ENCODE measurements at regions not wholly inside any gene's neighbourhood (a gene's known extent, or its start where the extent isn't known, plus 50 kb on each side); places are given as distances from the start of the nearest gene placed in this dataset.

DNA sequence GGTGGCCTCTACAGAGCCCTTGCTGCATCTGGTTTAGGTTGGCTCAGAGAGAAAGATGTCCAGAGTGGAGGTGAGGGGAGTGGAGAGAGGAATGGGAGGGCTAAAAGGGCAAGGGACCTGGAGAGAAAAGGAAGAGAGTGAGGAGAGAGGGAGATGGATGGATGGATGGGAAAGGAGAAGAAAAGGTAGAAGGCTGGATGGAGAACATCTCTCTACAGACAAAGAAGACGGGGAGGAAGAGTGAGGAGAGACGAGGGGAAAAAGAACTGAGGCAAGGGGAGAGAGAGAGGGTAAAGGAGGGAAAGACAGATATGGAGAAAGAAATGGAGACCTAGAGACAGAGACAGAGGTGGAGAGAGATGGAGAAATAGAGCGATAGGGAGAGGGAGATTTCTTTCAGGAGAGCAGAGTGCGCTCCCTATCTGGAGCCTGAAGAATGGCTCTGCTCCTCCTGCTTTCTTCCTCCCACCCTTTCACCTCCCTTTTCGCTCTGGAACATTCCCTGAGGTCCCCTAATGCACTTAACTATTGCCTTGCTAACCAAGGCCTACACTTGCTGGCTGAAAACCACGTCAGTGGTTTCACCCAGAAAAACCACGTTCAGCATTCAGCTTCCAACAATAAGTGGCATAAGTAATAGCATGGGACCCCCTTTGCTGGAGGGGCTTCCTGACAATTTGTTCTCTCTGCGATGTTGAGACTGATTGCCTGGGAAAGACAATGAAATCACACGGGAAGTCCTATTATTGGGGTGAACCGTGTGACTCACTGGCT is 286.3 kb downstream of the CDH26 start:
- no peak for DNase-seq (ENCODE audit: low read depth)

DNA sequence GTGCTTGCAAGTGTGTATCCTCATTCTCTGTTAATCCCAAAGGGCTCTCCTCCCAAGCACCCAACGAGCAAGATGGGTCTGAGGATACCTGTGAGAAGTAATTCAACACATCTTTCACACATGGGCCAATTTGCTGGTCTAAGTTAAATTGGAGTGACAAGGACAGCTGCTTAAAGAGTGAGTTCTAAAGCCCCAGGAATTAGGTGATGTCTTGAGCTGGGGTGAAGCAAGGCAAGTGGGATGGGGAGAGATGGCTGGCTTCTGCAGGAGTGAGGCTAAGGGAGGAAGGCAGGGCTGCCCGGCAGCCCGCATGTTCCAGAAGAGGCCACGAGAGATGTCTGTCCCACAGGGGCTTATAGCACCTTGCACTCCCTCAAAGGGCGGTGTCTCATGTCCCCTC is 288.5 kb downstream of the CDH26 start:
- no peak for DNase-seq (ENCODE audit: low read depth)

DNA sequence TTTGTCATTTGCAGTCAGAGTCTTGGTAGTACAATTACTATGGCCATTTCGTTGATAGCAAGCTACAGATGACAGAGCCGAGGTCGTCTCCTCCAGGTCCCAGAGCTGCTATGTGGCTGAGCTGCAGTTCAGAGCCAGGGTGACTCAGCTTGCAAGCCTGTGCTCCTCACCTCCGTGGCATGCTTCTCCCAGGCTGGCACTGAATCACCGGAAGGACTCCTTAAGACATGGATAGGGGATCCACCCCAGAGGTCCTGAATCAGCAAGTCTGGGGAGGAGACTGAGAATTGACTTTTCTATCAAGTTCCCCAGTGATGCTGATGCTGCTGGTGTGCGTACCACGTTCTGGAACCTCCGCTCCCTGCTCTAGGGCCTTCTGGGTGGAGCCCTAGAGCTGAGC is 291.2 kb downstream of the CDH26 start:
- DNase-seq (ENCODE audit: low read depth) = no peak

DNA sequence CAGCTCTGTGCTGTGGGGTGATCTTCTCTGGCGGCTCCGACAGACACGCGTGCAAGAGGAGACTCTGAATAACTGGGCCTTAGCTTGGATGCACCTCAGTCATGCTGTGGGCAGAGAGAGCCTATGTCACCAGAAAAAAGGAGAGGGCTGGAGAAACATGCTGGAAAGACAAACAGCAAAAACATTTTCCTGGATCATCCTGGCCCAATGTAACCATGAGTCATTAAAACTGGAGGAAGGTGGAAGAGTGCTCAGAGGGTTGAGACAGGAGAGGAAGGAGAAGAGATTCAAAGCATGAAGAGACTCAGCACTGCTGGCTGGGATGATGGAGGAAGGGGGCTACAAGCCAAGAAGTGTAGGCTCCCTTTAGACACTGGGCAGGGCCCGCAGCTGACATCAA is 292.0 kb downstream of the CDH26 start:
- DNase-seq (ENCODE audit: low read depth) = no peak

DNA sequence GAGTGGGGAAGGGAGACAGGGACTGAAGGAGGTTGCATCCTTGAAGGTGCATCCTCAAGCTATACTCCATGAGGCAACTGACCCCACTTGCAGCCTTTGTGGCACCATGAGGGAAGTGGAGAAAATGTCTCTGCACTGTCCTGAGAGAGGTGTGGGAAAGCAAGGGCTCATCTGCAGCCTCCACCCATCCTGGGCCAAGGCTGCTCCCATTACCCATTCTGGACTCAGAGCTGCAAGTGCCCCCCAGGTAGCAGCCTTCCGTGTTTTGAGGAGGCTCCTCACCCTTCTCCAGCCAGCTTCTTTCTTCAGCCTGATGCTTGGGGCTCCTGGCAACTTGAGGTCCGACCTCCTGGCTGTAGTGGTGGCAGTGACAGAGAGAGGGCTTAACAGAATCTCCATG is 294.6 kb downstream of the CDH26 start:
- DNase-seq (ENCODE audit: low read depth) = no peak

DNA sequence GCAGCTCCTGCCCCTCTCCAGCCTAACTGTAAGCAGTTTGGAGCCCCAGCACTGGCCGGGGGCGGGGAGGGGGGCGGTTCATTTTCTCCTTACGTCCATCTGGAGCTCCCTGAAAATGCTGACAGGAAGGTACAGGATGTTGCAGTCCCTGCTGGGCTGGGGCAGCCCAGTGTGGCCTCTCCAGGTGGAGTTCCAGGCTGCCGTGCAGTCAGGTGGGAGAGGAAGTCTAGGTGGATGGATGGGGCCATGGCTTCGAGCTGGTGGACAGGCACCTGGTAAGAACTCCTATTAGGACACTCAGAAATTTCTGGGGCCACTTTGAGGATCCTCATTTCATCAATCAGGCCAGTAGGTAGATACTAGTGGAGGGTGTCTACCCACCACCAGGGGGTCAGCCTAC is 295.2 kb downstream of the CDH26 start:
- DNase-seq (ENCODE audit: low read depth) = no peak

DNA sequence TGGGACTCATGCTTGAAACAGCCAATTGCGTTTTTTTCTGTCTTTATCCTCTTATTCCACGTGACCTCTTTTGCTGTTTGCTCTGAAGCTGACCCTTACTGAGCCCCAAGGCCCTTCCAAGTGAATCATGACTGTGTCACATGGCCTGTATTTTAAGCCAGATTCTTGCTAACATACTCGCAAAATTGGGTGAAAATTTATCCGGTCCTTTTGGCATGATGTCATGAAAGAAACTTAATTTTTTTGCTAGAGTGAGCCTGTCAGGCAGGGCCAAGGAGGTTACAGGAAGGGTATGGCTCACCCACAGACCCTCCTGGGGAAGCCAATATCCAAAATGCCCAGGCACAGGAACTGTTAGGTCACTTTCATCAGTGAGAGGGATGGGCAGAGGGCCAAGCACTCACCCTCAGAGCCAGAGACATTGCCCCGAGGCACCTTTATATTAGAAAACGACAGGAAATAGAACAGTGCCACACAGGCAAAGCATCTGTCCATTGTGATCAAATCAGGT is 296.7 kb downstream of the CDH26 start:
- DNase-seq (ENCODE audit: low read depth) = no peak

DNA sequence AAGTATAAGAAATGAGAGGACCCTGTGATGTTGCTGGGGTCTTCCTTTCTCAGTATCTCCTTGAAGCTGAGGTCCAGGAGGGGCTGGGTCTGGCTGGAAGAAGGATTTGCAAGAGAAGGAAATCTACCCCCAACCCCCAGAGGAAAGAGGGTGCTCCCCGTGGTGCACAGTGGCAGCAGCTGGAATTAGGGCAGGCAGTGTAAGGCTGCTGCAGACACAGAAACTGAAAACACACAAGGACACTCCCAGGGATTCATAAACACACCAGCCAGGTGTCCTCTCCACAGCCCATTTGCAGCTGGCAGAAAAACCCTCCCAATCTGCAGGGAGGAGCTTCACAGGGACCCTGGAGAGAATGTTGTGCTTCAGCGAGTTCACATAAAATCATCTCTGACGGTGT is 297.2 kb downstream of the CDH26 start:
- no peak for DNase-seq (ENCODE audit: low read depth)

DNA sequence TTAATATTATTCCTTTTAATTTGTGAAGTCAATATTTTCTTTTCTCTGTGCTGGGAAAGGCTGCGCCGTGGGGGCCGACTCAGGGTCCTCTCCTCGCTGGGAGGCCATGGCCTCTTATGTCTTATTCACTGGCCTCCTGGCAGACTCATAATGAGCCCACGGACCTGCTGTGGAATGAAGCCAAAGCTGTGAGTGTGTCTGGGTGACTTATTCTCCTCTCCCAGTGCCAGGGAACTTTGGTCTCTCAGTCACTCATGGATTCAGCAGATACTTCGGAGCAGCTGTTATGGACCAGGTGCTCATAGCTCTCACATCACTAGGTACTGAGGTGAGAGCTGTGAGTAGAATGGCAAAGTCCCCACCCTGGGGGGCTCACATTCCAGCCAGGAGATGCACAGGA is 297.6 kb downstream of the CDH26 start:
- DNase-seq (ENCODE audit: low read depth) = no peak

DNA sequence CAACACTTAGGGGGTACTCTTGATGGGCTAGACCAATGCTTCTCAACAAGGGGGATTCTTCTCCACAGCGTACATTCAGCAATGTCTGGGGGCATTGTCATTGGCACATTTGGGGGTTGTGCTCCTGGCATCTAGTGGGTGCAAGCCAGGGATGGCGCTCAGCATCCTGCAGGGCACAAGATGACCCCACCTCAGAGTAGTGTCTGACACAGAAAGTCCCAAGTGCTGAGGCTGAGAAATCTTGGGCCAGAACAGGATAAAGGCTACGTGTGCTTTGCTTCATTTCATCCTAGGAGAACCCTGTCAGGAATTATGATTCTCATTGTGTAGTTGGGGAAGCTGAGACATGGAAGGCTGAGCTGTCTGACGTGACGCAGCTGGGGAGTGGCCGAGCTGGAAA is 298.6 kb downstream of the CDH26 start:
- DNase-seq (ENCODE audit: low read depth) = no peak

DNA sequence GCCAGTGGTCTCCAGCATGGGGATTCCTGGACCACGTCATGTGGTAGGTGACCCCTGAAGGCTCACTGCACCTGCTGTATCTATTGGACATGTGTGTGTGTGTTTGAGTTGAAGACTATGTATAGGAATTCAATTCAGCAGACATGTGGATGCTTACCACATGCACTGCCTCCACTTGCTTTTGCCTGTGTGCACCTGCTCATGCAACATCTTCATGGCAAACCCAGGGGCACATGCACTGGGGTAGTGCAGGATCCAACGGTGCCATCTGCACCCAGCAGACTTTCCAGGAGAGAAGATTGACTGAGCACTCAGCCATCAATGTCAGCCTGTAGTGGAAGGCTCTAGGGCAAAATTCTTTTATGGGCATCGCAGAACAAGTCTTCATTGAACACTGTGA is 299.4 kb downstream of the CDH26 start:
- DNase-seq (ENCODE audit: low read depth) = no peak

DNA sequence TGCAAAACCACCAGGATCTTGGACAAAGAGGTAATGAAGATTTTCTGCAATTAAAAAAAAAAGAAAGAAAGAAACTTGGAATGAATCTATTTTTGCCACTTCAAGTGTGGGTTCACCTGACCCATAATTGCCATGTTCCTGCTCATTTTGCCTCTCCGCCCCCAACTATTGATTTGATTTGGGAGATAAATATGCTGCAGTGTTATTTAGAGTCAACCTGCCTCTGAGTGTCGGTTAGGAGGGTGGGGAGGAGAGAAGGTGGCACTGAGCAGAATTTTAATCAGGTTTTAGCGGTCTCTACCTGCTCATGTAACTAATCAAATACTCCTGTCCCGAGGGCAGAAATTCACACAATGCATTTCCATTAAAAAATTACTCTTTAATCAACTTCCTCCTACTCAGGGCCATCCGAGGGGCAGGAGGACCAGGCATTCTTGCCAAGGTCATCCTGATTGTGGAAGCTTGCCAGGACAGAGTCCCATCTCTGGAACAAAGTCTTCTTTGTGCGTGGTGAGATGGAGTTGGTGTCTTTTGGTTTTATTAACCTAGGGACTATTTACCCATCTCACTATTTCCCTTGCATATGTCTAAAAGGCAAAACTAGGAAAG is 300.1 kb downstream of the CDH26 start:
- no peak for DNase-seq (ENCODE audit: low read depth)

DNA sequence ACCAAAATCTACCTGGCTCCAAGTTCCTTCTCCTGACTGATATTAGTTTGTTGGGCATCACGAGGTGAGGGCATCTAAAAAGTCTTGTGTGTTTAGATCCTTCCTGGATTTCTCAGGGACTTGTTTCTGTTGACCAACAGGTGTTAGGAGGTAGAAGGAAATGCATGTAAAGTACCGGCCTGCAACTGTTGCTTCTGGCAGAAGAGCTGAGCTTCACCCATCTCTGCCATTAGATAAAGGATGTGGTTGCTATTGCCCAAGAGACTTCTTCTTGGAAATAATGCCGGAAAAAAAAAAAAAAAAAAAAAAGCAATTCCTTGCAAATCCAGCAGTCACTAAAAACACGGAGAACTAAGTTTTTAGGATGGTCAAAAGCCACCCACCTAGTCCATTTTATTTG is 303.1 kb downstream of the CDH26 start:
- no peak for DNase-seq (ENCODE audit: low read depth)

DNA sequence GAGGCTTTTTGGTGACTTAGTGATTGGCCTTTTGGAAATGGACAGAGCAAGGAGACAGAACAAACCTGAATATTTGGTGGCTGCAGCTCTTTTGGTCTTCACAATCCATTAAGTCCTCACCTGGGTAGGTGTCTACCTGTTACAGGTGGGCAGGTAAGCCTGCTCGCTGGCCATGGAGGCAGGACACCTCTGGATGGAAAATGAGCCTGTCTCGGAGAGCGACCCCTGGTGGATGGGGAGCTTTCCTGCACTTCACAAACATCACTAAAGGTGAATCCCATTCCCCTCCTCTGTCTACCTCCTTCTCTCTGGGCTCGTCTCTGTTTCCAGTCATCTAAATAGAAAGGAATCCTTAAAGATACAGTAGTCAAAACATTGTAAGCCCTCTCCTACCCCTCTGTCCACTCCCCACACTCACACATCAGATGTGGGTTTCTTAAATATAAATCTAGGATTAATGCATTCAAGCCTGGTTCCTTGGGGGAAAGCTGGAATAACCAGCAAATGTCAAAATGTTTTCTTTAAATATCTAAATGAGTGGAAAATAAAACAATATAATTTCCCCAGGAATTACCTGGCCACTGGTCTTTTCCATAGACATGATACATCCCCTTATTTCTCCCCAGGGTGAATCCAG is 304.9 kb downstream of the CDH26 start:
- DNase-seq (ENCODE audit: low read depth) = peak; percentile 42

DNA sequence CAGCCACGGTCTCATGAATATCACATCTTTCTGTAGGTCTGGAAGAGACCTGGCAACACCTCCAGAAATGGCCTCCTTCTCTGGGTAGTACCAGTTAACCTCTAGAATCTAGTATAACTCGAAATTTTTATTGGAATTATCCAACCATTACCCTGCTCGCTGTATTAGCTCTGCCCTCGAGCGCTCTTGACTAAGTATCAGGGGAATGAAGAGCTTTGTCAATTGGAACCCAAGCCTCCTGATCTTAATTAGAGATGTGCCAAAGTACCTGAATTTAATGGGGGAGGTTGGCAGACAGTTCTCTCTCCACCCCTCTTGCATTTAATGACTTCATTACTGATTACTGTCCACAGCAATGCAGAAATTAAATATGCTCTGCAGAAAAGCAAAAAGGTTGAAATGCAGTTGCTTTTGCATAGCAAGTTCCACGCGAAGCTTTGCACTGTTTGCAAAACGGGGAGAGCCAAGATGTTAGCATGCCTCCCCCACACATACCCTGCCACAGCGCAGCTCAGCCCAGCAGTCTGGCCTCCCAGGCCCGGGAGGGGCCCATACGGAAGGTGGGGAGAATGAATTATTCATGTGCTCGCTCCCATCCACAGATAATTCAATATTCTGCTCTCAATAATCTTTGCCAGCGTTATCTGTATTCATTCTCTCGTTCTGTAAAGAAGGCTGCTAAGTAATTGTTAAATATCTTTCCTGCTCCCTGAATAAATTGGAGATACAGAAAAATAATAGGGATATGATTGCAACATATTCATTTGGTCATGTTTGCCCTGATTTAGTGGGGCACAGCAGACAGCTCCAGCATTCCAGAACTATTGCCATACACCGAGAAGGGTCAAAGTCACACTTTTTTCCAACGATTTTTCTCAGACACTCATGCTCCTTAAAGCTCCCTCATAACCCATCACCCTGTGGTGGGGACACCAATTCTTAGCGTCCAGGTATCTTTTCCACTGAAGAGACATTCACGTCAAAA is 305.8 kb downstream of the CDH26 start:
- no peak for DNase-seq (ENCODE audit: low read depth)

DNA sequence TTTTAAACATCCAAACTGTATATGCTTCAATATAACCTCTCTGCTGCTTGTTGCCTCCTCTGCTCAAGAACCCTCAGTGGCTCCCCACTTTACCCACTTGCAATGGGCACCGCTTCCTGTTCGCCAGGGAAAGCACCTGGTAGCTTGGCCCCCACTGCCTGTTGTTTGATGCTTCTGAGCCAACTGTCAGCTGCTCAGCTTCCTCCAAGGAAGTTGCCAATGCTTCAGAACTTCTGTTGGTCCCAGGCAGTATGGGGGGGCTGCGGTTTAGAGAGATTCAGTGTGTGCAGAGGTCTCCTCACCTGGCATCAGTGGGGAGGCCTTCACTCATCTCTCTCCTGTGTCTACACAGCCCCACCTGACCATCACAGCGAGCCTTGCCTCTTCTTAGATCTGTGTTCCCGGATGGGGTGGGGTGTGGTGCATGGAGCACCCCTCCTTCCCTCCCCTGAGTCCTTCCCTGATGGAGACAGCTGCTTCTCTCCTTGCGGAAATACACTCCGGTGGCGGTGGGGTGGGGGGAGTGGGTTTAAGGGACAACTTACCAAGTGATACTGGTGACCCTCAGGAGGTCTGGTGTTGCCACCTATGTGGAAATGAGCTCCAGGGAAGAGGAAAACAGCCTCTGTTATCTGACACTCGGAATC is 308.1 kb downstream of the CDH26 start:
- DNase-seq (ENCODE audit: low read depth) = no peak

DNA sequence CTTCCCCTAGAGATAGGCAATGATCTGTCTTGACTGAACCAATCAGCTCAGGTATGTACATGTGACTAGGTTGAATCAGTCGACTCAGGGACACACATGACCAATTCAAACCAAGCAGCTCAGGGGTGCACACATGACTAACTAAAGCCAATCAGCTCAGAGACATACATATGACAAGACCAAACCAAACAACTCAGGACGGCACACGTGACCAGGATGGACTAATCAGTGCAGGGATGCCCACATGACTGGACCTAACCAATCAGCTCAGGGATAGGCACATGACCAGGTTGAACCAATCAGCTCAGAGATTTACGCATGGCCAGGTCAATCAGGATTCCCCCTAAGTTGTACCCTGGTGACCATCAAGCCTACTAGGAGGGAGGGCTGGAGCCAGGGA is 310.3 kb downstream of the CDH26 start:
- no peak for DNase-seq (ENCODE audit: low read depth)

DNA sequence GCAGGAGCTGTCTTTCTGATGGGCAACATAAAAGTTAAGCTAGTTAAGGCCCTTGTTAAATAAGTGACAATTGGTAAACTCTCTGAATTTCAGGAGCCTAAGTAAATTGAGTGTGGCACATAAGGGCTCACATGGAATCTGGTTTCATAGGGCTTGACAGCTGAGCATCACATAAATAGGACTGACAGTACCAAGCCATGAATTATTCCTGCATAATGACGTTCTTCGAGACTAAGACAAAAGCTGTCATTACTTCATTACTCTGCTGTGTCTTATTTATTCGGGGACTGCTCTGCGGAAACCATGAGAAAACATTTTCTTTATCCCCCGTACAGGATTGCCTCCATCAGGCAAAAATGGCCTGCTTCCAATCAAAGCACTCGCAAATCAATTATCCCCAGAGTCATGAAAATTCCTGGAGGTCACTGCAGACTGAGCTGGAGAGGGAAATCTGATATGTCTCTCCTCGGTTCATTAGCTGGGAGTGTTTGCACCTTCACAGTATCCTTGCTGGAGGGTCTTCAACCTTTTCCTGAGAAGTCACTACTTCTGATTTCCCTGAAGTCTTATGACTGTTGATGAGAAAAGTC is 311.4 kb downstream of the CDH26 start:
- DNase-seq (ENCODE audit: low read depth) = no peak

DNA sequence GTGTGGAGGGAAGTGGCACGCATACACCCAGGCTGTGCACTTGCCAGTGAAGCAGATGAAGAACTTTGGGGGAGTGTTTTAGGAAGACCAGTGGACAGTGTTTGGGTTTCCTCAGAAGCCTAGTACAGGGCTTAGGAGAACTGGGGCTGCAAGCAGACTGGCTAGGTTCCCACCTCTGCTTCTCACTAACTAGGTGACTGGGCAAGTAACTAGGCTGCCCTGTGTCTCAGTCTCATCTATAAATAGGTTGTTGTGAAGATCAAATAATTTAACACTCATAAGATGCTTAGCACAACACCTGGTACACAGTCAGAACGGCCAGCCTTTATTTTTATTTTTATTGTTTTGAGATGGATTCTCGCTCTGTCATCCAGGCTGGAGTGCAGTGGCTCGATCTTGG is 312.1 kb downstream of the CDH26 start:
- no peak for DNase-seq (ENCODE audit: low read depth)

DNA sequence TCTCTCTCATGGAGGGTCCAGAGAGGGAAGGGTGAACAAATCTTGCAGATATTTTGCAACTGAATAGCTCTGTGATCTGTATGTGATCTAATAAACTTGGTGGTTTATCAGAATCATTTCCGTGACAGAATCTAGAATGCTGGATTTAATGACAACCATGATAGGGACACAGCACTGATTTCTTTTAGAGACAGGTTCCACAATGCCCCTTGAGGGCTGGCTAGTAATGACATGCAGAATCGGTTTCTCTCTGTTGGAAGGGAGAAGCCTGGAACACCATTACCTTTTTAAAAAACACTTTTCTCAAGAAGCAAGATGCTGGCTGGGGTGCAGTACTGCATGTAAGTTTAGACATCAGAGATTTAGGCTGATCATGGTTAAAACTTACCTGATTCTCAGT is 313.4 kb downstream of the CDH26 start:
- no peak for DNase-seq (ENCODE audit: low read depth)

DNA sequence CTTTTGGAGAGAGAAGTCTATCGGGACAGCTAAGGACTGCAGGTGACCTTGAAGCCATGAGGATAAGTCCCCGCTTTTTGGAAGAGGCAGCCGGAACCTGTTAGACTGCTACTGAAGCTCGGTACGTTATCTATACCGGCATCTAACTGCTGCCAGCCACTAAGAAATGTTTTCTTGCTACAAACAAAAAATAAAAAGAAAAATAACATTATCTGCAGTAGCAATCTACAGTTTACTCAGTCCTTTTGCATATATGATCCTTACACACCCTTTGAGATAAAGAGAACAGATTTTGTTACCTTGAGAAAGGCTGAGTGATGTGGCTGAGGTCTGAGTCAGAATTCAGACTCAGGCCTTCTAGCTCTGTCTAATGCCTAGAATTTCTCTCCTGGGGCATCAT is 314.6 kb downstream of the CDH26 start:
- DNase-seq (ENCODE audit: low read depth) = no peak

All from stimulated activated CD8-positive, alpha-beta memory T cell treated with anti-CD3 and anti-CD28 coated beads, Interleukin-12 subunit alpha, Interleukin-12 subunit beta, amount 100 ng/mL, for 1 hour (primary cell).